ENCODE measurements at regions not wholly inside any gene's neighbourhood (a gene's known extent, or its start where the extent isn't known, plus 50 kb on each side); places are given as distances from the start of the nearest gene placed in this dataset.

- DNase-seq (ENCODE audit: low spot score), result no peak
- Histone ChIP-seq H3K27me3 (no peaks in the 10 kb centered on the region), H3K27ac (no peak overlapping the region), H3K36me3 (no peaks in the 10 kb centered on the region), H3K4me3 (no peak overlapping the region), H3K9me3 (peaks cover 0 to 4% of the 10 kb centered on the region in 2 donors), H3K4me1 (peaks cover 0 to 19% of the 10 kb centered on the region in 2 donors)
- TF ChIP-seq, protein P1, sequence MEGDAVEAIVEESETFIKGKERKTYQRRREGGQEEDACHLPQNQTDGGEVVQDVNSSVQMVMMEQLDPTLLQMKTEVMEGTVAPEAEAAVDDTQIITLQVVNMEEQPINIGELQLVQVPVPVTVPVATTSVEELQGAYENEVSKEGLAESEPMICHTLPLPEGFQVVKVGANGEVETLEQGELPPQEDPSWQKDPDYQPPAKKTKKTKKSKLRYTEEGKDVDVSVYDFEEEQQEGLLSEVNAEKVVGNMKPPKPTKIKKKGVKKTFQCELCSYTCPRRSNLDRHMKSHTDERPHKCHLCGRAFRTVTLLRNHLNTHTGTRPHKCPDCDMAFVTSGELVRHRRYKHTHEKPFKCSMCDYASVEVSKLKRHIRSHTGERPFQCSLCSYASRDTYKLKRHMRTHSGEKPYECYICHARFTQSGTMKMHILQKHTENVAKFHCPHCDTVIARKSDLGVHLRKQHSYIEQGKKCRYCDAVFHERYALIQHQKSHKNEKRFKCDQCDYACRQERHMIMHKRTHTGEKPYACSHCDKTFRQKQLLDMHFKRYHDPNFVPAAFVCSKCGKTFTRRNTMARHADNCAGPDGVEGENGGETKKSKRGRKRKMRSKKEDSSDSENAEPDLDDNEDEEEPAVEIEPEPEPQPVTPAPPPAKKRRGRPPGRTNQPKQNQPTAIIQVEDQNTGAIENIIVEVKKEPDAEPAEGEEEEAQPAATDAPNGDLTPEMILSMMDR (IDR thresholded peaks at IDR 0.05), result no peak
These were observed 202.9 kb downstream of the NXNL2 start for GRCh38 chr9:88737876-88738275.

GRCh38 chr9:88738709-88739108, 203.7 kb downstream of the NXNL2 start:
- Histone ChIP-seq H3K27ac (no peak overlapping the region), H3K4me3 (no peak overlapping the region), H3K4me1 (peaks cover 0 to 14% of the 10 kb centered on the region in 2 donors), H3K36me3 (no peaks in the 10 kb centered on the region), H3K27me3 (no peaks in the 10 kb centered on the region), H3K9me3 (peaks cover 0 to 4% of the 10 kb centered on the region in 2 donors)
- TF ChIP-seq, protein P1 (IDR thresholded peaks at IDR 0.05), result no peak
- DNase-seq (ENCODE audit: low spot score), result no peak

- no peaks in the 10 kb centered on the region for H3K27me3 ChIP-seq
- peaks cover 0 to 4% of the 10 kb centered on the region in 2 donors for H3K9me3 ChIP-seq
- no peak overlapping the region for H3K27ac ChIP-seq
- H3K4me3 ChIP-seq, result no peak overlapping the region
- no peak for DNase-seq (ENCODE audit: low spot score)
- H3K4me1 ChIP-seq, result peaks cover 0 to 10% of the 10 kb centered on the region in 2 donors
- no peaks in the 10 kb centered on the region for H3K36me3 ChIP-seq
- TF ChIP-seq, protein P1 (IDR thresholded peaks at IDR 0.05), result no peak
These were observed 204.4 kb downstream of the NXNL2 start for GRCh38 chr9:88739373-88739772.

DNA sequence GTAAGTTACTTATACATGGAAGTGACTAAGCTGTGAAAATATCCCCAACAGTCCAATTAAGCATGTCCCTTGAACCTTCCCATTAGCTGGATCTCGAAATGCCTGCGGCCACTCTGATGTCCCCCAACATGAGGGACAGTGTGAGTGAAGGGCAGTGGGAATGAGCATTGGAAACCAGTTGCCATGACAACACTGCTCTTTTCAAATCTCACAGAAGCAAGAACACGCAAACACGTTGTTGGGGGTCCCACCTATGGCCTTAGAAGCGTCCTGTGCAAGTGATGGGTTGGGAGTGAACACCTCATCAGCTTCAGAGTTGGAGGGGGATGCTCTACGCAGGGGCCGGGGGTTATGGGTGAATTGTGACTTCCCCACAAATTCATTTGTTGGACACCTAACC, 205.9 kb downstream of the NXNL2 start:
- TF ChIP-seq, protein P1 (IDR thresholded peaks at IDR 0.05), result no peak
- no peak overlapping the region for H3K27ac ChIP-seq

GRCh38 chr9:88741335-88741734, 206.4 kb downstream of the NXNL2 start:
- Histone ChIP-seq H3K27ac (no peak overlapping the region), H3K4me1 (peaks cover 0 to 19% of the 10 kb centered on the region in 2 donors), H3K9me3 (peaks cover 0 to 4% of the 10 kb centered on the region in 2 donors), H3K36me3 (no peaks in the 10 kb centered on the region), H3K27me3 (no peaks in the 10 kb centered on the region), H3K4me3 (no peak overlapping the region)
- TF ChIP-seq, protein P1 (IDR thresholded peaks at IDR 0.05), result no peak
- no peak for DNase-seq (ENCODE audit: low spot score)

More for the DNA sequence above, 205.9 kb downstream of the NXNL2 start:
- Histone ChIP-seq H3K4me1 (peaks cover 0 to 14% of the 10 kb centered on the region in 2 donors), H3K9me3 (peaks cover 0 to 4% of the 10 kb centered on the region in 2 donors), H3K4me3 (no peak overlapping the region), H3K36me3 (no peaks in the 10 kb centered on the region), H3K27me3 (no peaks in the 10 kb centered on the region)
- DNase-seq (ENCODE audit: low spot score), result no peak

DNA sequence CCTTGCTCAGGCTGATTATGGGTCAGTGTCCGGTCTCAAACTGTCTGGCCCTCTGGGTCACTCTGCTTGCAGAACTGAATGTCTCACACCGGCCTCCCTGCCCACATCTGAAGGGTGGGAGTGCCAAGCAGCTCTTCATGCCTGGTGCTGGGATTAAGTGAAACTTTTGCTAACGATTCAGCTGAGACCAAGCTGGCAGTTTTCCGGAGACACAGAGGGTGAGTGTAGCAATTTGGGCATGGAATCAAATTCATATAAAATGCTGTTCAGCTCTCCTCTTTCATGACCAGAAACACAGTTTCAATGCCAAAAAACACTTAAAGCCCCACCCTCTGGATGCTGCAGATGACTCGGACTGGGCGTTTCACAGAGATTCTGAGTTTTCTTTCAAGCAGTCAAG, 207.5 kb downstream of the NXNL2 start:
- Histone ChIP-seq H3K9me3 (peaks cover 0 to 4% of the 10 kb centered on the region in 2 donors), H3K4me3 (no peak overlapping the region), H3K4me1 (peaks cover 0 to 30% of the 10 kb centered on the region in 2 donors), H3K27ac (peak overlapping the region in 1 of 2 donors; percentile 5), H3K27me3 (no peaks in the 10 kb centered on the region), H3K36me3 (no peaks in the 10 kb centered on the region)
- no peak for DNase-seq (ENCODE audit: low spot score)
- TF ChIP-seq, protein P1 (IDR thresholded peaks at IDR 0.05), result no peak
